ENCODE measurements at regions not wholly inside any gene's neighbourhood (a gene's known extent, or its start where the extent isn't known, plus 50 kb on each side); places are given as distances from the start of the nearest gene placed in this dataset.
A peak's percentile ranks its signal among the peaks of the same experiment; 100 is the strongest.
"Not testable (repeated sequence)": the region's sequence is repeated elsewhere in the genome, so short reads cannot be mapped to it uniquely, and the experiment has no call there.

- BruUV-seq (replicated peaks): not testable (repeated sequence)
Measured at GRCh38 chr7:82595795-82596194, 152.2 kb upstream of the CACNA2D1 start.

GRCh38 chr7:82595176-82595575 is 151.6 kb upstream of the CACNA2D1 start:
- ChIA-PET CTCF (interaction anchor here (2.1 to 2.3 kb wide), 2 partner anchors 10 to 361 kb away, joined by 8 read pairs; no protein-coding TSS in a partner anchor), POLR2A (no interaction called here)
- no TSS peak for BruUV-seq (replicated peaks)
- Histone ChIP-seq H3K4me2 (ENCODE audit: insufficient read depth, low read length) (peak overlapping the region; percentile 74), H3K4me1 (ENCODE audit: control insufficient read depth, extremely low read depth, insufficient read depth, low read length) (peaks cover 36% of the 10 kb centered on the region), H3K27ac (ENCODE audit: insufficient read depth, low read depth, low read length) (peak overlapping the region; percentile 73), H3K9me1 (replicated peaks; ENCODE audit: control insufficient read depth, extremely low read depth, insufficient read depth, low read length) (no peaks in the 10 kb centered on the region), H4K20me1 (replicated peaks; ENCODE audit: control insufficient read depth, extremely low read depth, insufficient read depth, low read length) (no peaks in the 10 kb centered on the region), H3K9me3 (replicated peaks; ENCODE audit: control insufficient read depth, insufficient read depth, low read length) (no peaks in the 10 kb centered on the region), H3K9ac (replicated peaks; ENCODE audit: extremely low read depth, insufficient read depth, low read length) (no peak overlapping the region), H3K27me3 (ENCODE audit: control insufficient read depth in 2 of 2, insufficient read depth in 2 of 2, low read length in 2 of 2) (no peaks in the 10 kb centered on the region), H3K4me3 (replicated peaks in 1 of 3; ENCODE audit: insufficient read depth in 1 of 3, low read depth in 1 of 3, low read length in 3 of 3) (no peak overlapping the region), H2AFZ (ENCODE audit: low read depth, low read length) (no peak overlapping the region), H3K79me2 (ENCODE audit: control insufficient read depth, insufficient read depth, low read length) (no peaks in the 10 kb centered on the region), H3K36me3 (ENCODE audit: control insufficient read depth in 2 of 2, extremely low read depth in 1 of 2, insufficient read depth in 2 of 2, low read length in 2 of 2) (no peaks in the 10 kb centered on the region)
- peak; percentile 8 for FAIRE-seq
- intact Hi-C loops (cut with micrococcal nuclease): loop anchor here (1.0 to 5.0 kb wide), 4 partner anchors 264 to 1098 kb away; no protein-coding TSS in a partner anchor
- dilution Hi-C loops (cut with MboI; ENCODE audit: extremely low pct_ligation_motif_present, low sequenced_read_pairs): no loop called here
- DNase-seq (ENCODE audit: low read depth, low spot score): peak; percentile 73
- TF ChIP-seq GATA2 (IDR thresholded peaks at IDR 0.05; ENCODE audit: insufficient read depth, insufficient read length, low read depth, low read length) (no peak), CTCF (IDR thresholded peaks at IDR 0.05; ENCODE audit: extremely low read depth in 1 of 2, insufficient read depth in 1 of 2, low read depth in 1 of 2, low read length in 2 of 2) (no peak), MAX (IDR thresholded peaks at IDR 0.05; ENCODE audit: insufficient read depth, insufficient read length) (no peak)

More at GRCh38 chr7:82595795-82596194, 152.2 kb upstream of the CACNA2D1 start:
- TF ChIP-seq GATA2 (IDR thresholded peaks at IDR 0.05; ENCODE audit: insufficient read depth, insufficient read length, low read depth, low read length) (peak; percentile 63), FOS (IDR thresholded peaks at IDR 0.05; ENCODE audit: borderline replicate concordance, insufficient read depth, low read length) (peak; percentile 30)
- dilution Hi-C loops (cut with MboI; ENCODE audit: extremely low pct_ligation_motif_present, low sequenced_read_pairs); H4K20me1 ChIP-seq (replicated peaks; ENCODE audit: control insufficient read depth, extremely low read depth, insufficient read depth, low read length); H3K9me3 ChIP-seq (replicated peaks; ENCODE audit: control insufficient read depth, insufficient read depth, low read length); H3K36me3 ChIP-seq (ENCODE audit: control insufficient read depth in 2 of 2, extremely low read depth in 1 of 2, insufficient read depth in 2 of 2, low read length in 2 of 2); H3K9ac ChIP-seq (replicated peaks; ENCODE audit: extremely low read depth, insufficient read depth, low read length); H3K9me1 ChIP-seq (replicated peaks; ENCODE audit: control insufficient read depth, extremely low read depth, insufficient read depth, low read length); H3K27me3 ChIP-seq (ENCODE audit: control insufficient read depth in 2 of 2, insufficient read depth in 2 of 2, low read length in 2 of 2); POLR2A ChIA-PET; H3K4me3 ChIP-seq (replicated peaks in 1 of 3; ENCODE audit: insufficient read depth in 1 of 3, low read depth in 1 of 3, low read length in 3 of 3); H3K79me2 ChIP-seq (ENCODE audit: control insufficient read depth, insufficient read depth, low read length): not testable (repeated sequence)
- DNase-seq (ENCODE audit: low read depth, low spot score) (peak; percentile 87), FAIRE-seq (peak; percentile 74)
- Histone ChIP-seq H3K4me1 (ENCODE audit: control insufficient read depth, extremely low read depth, insufficient read depth, low read length) (peaks cover 36% of the 10 kb centered on the region), H3K27ac (ENCODE audit: insufficient read depth, low read depth, low read length) (peak overlapping the region; percentile 73), H2AFZ (ENCODE audit: low read depth, low read length) (peak overlapping the region; percentile 62), H3K4me2 (ENCODE audit: insufficient read depth, low read length) (peak overlapping the region; percentile 74)
- intact Hi-C loops (cut with micrococcal nuclease): loop anchor here (1.0 to 5.0 kb wide), 6 partner anchors 17 to 1098 kb away; no protein-coding TSS in a partner anchor
- CTCF ChIA-PET: interaction anchor here (0.8 to 2.3 kb wide), 6 partner anchors 10 to 481 kb away, joined by 3 to 8 read pairs (median 4); no protein-coding TSS in a partner anchor
